Peyer's patch (tissue), 4 donors: ENCODE measurements at regions not wholly inside any gene's neighbourhood (a gene's known extent, or its start where the extent isn't known, plus 50 kb on each side); places are given as distances from the start of the nearest gene placed in this dataset.

Experiments
- DNase-seq, 3 donors: peaks; one replicate each; pipeline ENCODE4 v3.0.0-alpha.2; 2017 to 2019
- H3K27ac ChIP-seq, 4 donors: fragments of 200-600 bp; sonication (generic); one replicate each; pipeline ENCODE4 v1.5.1; 2016 to 2019
- H3K27me3 ChIP-seq, 2 donors: fragments of 200-600 bp; sonication (generic); one replicate each; pipeline ENCODE4 v1.5.1; 2019
- H3K36me3 ChIP-seq, 3 donors: fragments of 200-600 bp; sonication (generic); one replicate each; pipeline ENCODE4 v1.5.1; 2016 to 2019
- H3K4me1 ChIP-seq, 4 donors: fragments of 200-600 bp; sonication (generic); one replicate each; pipeline ENCODE4 v1.5.1; 2016 to 2019
- H3K4me3 ChIP-seq, 4 donors: fragments of 200-600 bp; sonication (generic); 1 replicate in 3 of 4; 2 replicates in 1 of 4; pipeline ENCODE4 v1.5.1; 2016 to 2019; ENCODE audit warnings: mild to moderate bottlenecking in 1 of 4
- H3K9me3 ChIP-seq, 4 donors: fragments of 200-600 bp; sonication (generic); one replicate each; pipeline ENCODE4 v1.5.1; 2016 to 2019; ENCODE audit warnings: mild to moderate bottlenecking in 1 of 4
- POLR2A ChIP-seq, 2 donors: fragments of 450-650 bp; IDR thresholded peaks; one replicate each; pipeline ENCODE4 v1.5.1; 2017; ENCODE audit warnings: antibody characterized with exemption in 2 of 2, mild to moderate bottlenecking in 2 of 2, moderate library complexity in 2 of 2
- TF ChIP-seq, protein P1 (sequence below), 6 experiments: fragments of 450-650 bp in 4 of 6; fragments of 200-600 bp in 2 of 6; sonication (generic) in 1 of 6; IDR thresholded peaks; one replicate each; pipeline ENCODE4 v1.5.1; 2017 to 2019; ENCODE audit warnings: antibody characterized with exemption in 6 of 6, mild to moderate bottlenecking in 3 of 6, moderate library complexity in 1 of 6

DNA sequence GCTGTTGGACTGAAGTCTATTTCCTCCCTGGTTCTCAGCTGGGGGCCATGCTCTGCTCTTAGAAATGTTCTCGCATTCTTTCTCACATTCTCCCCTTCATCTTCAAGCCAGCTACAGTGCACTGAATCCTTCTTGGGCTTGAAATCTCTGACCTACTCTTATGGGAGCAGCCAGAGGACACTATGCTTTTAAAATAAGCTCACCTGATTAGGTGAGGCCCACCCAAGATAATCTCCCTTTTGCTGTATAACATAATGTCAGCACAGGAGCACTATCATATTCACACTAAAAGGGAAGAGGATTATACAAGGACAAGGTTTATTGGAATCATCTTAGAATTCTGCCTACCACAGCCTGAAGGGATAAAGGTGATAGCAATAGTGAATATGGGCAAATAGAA lies 146.3 kb downstream of the ZNF674 start:
- TF ChIP-seq, protein P1, sequence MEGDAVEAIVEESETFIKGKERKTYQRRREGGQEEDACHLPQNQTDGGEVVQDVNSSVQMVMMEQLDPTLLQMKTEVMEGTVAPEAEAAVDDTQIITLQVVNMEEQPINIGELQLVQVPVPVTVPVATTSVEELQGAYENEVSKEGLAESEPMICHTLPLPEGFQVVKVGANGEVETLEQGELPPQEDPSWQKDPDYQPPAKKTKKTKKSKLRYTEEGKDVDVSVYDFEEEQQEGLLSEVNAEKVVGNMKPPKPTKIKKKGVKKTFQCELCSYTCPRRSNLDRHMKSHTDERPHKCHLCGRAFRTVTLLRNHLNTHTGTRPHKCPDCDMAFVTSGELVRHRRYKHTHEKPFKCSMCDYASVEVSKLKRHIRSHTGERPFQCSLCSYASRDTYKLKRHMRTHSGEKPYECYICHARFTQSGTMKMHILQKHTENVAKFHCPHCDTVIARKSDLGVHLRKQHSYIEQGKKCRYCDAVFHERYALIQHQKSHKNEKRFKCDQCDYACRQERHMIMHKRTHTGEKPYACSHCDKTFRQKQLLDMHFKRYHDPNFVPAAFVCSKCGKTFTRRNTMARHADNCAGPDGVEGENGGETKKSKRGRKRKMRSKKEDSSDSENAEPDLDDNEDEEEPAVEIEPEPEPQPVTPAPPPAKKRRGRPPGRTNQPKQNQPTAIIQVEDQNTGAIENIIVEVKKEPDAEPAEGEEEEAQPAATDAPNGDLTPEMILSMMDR (IDR thresholded peaks at IDR 0.05) = no peak
- TF ChIP-seq POLR2A (IDR thresholded peaks at IDR 0.05) = no peak
- Histone ChIP-seq H3K27me3 (no peaks in the 10 kb centered on the region), H3K9me3 (no peaks in the 10 kb centered on the region), H3K4me3 (no peak overlapping the region), H3K4me1 (no peaks in the 10 kb centered on the region), H3K36me3 (no peaks in the 10 kb centered on the region), H3K27ac (no peak overlapping the region)
- no peak for DNase-seq

DNA sequence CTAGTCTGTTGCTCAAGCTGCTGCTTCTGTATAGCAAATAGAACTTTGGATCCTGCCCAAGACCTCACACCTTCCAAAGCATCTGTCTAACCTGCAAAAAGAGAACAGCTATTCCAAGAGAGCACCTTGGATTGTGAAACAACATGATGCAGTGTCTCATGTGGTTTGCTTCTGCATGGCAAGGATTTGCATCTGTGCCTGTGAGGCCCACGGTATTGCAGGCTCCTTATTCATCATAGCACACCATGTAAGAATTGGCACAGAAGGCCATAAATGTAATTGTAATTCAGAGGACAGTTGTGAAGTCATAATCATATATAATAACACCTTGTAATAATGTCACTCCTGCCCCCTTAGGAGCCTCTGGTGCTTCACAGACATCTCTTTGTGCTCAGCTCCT lies 147.1 kb downstream of the ZNF674 start:
- TF ChIP-seq, protein P1 (IDR thresholded peaks at IDR 0.05) = no peak
- no peak for TF ChIP-seq POLR2A (IDR thresholded peaks at IDR 0.05)

DNA sequence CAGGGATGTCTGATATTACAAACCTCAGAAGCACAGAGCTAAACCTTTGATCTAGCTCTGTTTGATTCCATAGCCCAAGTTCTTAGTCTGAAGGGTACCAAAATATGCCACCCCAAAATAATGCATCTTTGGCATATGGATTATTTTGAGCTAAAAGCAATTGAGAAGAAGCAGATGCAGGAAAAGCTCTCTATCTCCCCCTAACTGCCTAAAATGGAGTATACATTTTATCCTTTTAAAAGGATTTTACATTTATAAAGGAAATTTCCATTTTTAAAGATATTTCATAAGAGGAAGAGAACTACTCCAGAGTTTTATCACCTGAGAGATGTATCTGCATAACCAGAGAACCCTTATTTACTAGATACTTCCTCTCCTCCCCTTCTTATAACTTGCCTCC lies 158.7 kb downstream of the ZNF674 start:
- no peaks in the 10 kb centered on the region for H3K27me3 ChIP-seq
- H3K27ac ChIP-seq = no peak overlapping the region
- H3K4me1 ChIP-seq = no peaks in the 10 kb centered on the region
- no peaks in the 10 kb centered on the region for H3K36me3 ChIP-seq
- no peak overlapping the region for H3K4me3 ChIP-seq
- no peak for TF ChIP-seq POLR2A (IDR thresholded peaks at IDR 0.05)
- TF ChIP-seq, protein P1 (IDR thresholded peaks at IDR 0.05) = peak in 1 of 6 experiments; percentile 25
- no peaks in the 10 kb centered on the region for H3K9me3 ChIP-seq
- no peak for DNase-seq

More for the DNA sequence above, 147.1 kb downstream of the ZNF674 start:
- no peaks in the 10 kb centered on the region for H3K36me3 ChIP-seq
- H3K27ac ChIP-seq = no peak overlapping the region
- H3K27me3 ChIP-seq = no peaks in the 10 kb centered on the region
- DNase-seq = no peak
- no peak overlapping the region for H3K4me3 ChIP-seq
- no peaks in the 10 kb centered on the region for H3K4me1 ChIP-seq
- no peaks in the 10 kb centered on the region for H3K9me3 ChIP-seq

DNA sequence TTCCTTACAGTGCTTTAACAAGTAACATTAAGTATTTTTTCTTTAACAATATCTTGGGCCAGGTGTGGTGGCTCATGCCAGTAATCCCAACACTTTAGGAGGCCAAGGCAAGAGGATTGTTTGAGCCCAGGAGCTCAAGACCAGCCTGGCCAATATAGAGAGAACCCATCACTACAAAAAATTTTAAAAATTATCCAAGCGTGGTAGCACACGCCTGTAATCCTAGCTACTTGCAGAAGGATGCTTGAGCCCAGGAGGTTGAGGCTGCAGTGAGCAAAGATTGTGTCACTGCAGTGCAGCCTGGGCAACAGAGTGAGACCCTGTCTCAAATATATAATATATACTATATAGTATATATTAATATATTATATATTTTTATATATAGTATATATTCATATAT lies 162.2 kb downstream of the ZNF674 start:
- Histone ChIP-seq H3K27me3 (no peaks in the 10 kb centered on the region), H3K9me3 (no peaks in the 10 kb centered on the region), H3K27ac (no peak overlapping the region), H3K4me3 (no peak overlapping the region), H3K4me1 (no peaks in the 10 kb centered on the region), H3K36me3 (no peaks in the 10 kb centered on the region)
- no peak for TF ChIP-seq POLR2A (IDR thresholded peaks at IDR 0.05)
- TF ChIP-seq, protein P1 (IDR thresholded peaks at IDR 0.05) = no peak
- DNase-seq = no peak

DNA sequence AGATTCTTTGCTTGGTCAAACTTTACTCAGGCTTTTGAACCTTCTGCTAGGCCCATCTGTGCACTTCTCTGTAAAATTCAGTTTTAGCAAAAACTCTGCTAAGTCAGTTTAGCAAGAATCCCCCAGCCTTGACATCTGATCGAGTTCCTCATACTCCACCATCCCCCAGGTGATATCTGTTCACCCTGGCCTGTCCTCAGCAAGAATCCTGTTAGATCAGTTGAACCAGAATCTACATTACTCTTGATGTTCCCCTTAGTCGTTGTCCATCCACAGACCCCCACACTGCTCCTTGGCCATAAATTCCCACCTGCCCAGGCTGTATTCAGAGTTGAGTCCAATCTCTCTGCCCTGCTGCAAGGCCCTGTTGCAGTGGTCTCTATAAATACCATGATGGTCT lies 162.6 kb downstream of the ZNF674 start:
- no peak overlapping the region for H3K27ac ChIP-seq
- no peaks in the 10 kb centered on the region for H3K27me3 ChIP-seq
- no peak overlapping the region for H3K4me3 ChIP-seq
- TF ChIP-seq, protein P1 (IDR thresholded peaks at IDR 0.05) = no peak
- TF ChIP-seq POLR2A (IDR thresholded peaks at IDR 0.05) = no peak
- H3K36me3 ChIP-seq = no peaks in the 10 kb centered on the region
- H3K9me3 ChIP-seq = no peaks in the 10 kb centered on the region
- no peak for DNase-seq
- no peaks in the 10 kb centered on the region for H3K4me1 ChIP-seq

DNA sequence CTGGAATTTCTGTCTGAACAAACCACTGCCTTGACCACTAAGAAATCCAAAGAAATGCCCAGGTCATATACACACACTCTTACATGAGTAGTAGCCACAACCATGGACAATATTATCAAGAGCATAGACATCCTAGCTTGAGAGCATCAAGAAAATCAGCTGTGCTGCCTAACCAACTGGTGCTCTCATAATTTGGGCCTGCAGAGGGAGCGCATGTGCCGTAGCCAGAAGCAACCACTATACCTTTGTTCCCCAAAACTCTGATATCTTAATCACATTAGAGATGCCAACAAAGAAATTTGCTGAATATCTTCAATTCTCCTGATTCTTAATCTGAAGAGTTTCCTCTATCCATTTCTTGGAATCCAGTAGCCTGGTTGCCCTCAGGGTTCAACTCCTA lies 163.6 kb downstream of the ZNF674 start:
- DNase-seq = peak in 1 of 3 donors; percentile 47

More for the DNA sequence above, 163.6 kb downstream of the ZNF674 start:
- TF ChIP-seq, protein P1 (IDR thresholded peaks at IDR 0.05) = peak in 4 of 6 experiments; percentile 16 to 39 (median 31)
- no peak for TF ChIP-seq POLR2A (IDR thresholded peaks at IDR 0.05)
- Histone ChIP-seq H3K36me3 (no peaks in the 10 kb centered on the region), H3K27ac (no peak overlapping the region), H3K9me3 (no peaks in the 10 kb centered on the region), H3K27me3 (no peaks in the 10 kb centered on the region), H3K4me1 (no peaks in the 10 kb centered on the region), H3K4me3 (no peak overlapping the region)
